Caco-2 (cell line): ENCODE measurements at regions not wholly inside any gene's neighbourhood (a gene's known extent, or its start where the extent isn't known, plus 50 kb on each side); places are given as distances from the start of the nearest gene placed in this dataset.

Experiments used
- BruUV-seq: library from RNA; stranded (reverse); fragments of 400-500 nt; replicated peaks from 2 replicates; lab custom pipeline; 2021; lab: Mats Ljungman, UMichigan
- CTCF ChIA-PET: fragments of 300-600 bp; sonication (Branson Sonifier 250); formaldehyde crosslinking; loops from one replicate; lab custom pipeline; 2022; ENCODE audit warnings: antibody characterized with exemption; lab: Charles Lee
- POLR2A ChIA-PET: fragments of 300-600 bp; sonication (Branson Sonifier 250); formaldehyde crosslinking; loops from one replicate; lab custom pipeline; 2022; ENCODE audit warnings: antibody characterized with exemption; lab: Charles Lee
- DNase-seq, 2 experiments: peaks; one replicate each; pipeline versions ENCODE4 v3.0.0 to v3.0.0-alpha.2; 2020 to 2022
- H3K27me3 ChIP-seq: replicated peaks from 2 replicates; pipeline ENCODE4 v1.6.0; 2011; ENCODE audit warnings: low read length; ENCODE audit not compliant: control insufficient read depth, insufficient read depth
- H3K36me3 ChIP-seq: 2 replicates; pipeline ENCODE4 v1.5.1; 2011; ENCODE audit warnings: low read length; ENCODE audit not compliant: control insufficient read depth, insufficient read depth
- H3K4me1 ChIP-seq: fragments of 250-450 bp; sonication (Bioruptor Pico); 2 replicates; pipeline ENCODE4 v1.5.1; 2020; ENCODE audit warnings: mild to moderate bottlenecking
- H3K4me3 ChIP-seq: 2 replicates; pipeline ENCODE4 v1.5.1; 2011; ENCODE audit warnings: low read depth, mild to moderate bottlenecking, control low read depth, low read length
- H3K9me3 ChIP-seq: fragments of 250-450 bp; sonication (Bioruptor Pico); 2 replicates; pipeline ENCODE4 v1.5.1; 2020; ENCODE audit warnings: mild to moderate bottlenecking, moderate library complexity
- H3K27ac Mint-ChIP-seq: one replicate; pipeline ENCODE4 v1.8.0; 2022; ENCODE audit warnings: mixed read lengths; ENCODE audit not compliant: unreplicated experiment
- H3K27me3 Mint-ChIP-seq: one replicate; pipeline ENCODE4 v1.8.0; 2022; ENCODE audit warnings: mixed read lengths; ENCODE audit not compliant: insufficient read depth, unreplicated experiment
- H3K36me3 Mint-ChIP-seq: one replicate; pipeline ENCODE4 v1.8.0; 2022; ENCODE audit warnings: mild to moderate bottlenecking, mixed read lengths; ENCODE audit not compliant: insufficient read depth, unreplicated experiment
- H3K4me1 Mint-ChIP-seq: one replicate; pipeline ENCODE4 v1.8.0; 2022; ENCODE audit warnings: low read depth, mixed read lengths; ENCODE audit not compliant: unreplicated experiment
- H3K4me3 Mint-ChIP-seq: one replicate; pipeline ENCODE4 v1.8.0; 2022; ENCODE audit warnings: mild to moderate bottlenecking, moderate library complexity, mixed read lengths; ENCODE audit not compliant: unreplicated experiment
- H3K9me3 Mint-ChIP-seq: one replicate; pipeline ENCODE4 v1.8.0; 2022; ENCODE audit warnings: mixed read lengths; ENCODE audit not compliant: unreplicated experiment
- intact Hi-C: fragments of 100-400 bp; cut with micrococcal nuclease; formaldehyde crosslinking; loops from one replicate; pipeline ENCODE4 v1.10.0; 2022; ENCODE audit not compliant: unreplicated experiment
- TF ChIP-seq, protein P1 (sequence below), 2 experiments: fragments of 200-600 bp in 1 of 2; IDR thresholded peaks; 1 replicate in 1 of 2; 2 replicates in 1 of 2; pipeline versions ENCODE4 v1.5.1 to v1.8.0; 2011 to 2022; ENCODE audit warnings: antibody characterized with exemption in 1 of 2, control low read depth in 1 of 2, inconsistent platforms in 1 of 2, low read depth in 1 of 2, low read length in 1 of 2, mild to moderate bottlenecking in 1 of 2, moderate library complexity in 1 of 2; ENCODE audit not compliant: insufficient read depth in 1 of 2, severe bottlenecking in 1 of 2, unreplicated experiment in 1 of 2

DNA sequence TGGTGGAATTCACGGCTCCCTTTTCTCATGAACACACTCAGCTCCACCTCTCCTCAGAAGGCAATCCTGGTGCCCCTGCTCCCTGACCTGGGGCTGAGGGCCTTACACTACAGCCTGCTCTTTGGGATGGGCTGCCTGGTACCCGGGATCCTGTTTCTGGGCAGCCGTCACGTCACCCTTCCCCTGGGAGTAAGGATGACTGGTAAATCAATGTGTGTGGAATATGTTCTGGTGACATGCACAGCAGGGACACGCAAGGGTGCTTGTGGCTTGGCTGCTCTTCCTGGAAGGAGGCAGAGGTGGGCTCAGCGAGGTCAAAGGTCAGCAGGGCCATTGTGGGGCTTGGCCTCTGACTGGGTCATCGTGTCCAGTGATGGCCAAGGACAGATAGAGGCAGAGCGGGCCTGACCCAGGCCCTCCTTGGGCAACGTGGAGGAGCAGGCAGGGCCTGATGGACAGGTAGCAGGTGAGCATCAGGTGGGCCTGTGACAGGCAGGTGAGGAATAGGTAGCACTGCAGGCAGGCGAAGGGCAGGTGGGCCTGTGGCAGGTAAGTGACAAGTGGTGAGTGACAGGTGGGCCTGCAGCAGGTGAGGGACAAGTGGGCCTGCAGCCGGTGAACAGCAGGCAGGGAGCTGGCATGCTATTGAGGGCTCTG, 399.4 kb upstream of the IRX4 start:
- intact Hi-C loops = no loop called here
- no peak overlapping the region for H3K4me3 Mint-ChIP-seq
- Histone ChIP-seq H3K27me3 (no peaks in the 10 kb centered on the region), H3K4me1 (no peaks in the 10 kb centered on the region), H3K36me3 (no peaks in the 10 kb centered on the region), H3K9me3 (no peaks in the 10 kb centered on the region), H3K4me3 (no peak overlapping the region)
- CTCF ChIA-PET = no interaction called here
- no peak overlapping the region for H3K27ac Mint-ChIP-seq
- no peaks in the 10 kb centered on the region for H3K27me3 Mint-ChIP-seq
- H3K4me1 Mint-ChIP-seq = no peaks in the 10 kb centered on the region
- POLR2A ChIA-PET = no interaction called here
- DNase-seq = no peak
- no peaks in the 10 kb centered on the region for H3K36me3 Mint-ChIP-seq
- peaks cover 13% of the 10 kb centered on the region for H3K9me3 Mint-ChIP-seq
- no TSS peak for BruUV-seq
- TF ChIP-seq, protein P1, sequence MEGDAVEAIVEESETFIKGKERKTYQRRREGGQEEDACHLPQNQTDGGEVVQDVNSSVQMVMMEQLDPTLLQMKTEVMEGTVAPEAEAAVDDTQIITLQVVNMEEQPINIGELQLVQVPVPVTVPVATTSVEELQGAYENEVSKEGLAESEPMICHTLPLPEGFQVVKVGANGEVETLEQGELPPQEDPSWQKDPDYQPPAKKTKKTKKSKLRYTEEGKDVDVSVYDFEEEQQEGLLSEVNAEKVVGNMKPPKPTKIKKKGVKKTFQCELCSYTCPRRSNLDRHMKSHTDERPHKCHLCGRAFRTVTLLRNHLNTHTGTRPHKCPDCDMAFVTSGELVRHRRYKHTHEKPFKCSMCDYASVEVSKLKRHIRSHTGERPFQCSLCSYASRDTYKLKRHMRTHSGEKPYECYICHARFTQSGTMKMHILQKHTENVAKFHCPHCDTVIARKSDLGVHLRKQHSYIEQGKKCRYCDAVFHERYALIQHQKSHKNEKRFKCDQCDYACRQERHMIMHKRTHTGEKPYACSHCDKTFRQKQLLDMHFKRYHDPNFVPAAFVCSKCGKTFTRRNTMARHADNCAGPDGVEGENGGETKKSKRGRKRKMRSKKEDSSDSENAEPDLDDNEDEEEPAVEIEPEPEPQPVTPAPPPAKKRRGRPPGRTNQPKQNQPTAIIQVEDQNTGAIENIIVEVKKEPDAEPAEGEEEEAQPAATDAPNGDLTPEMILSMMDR (IDR thresholded peaks at IDR 0.05; ENCODE audit: insufficient read depth in 1 of 2, low read depth in 1 of 2, low read length in 1 of 2, severe bottlenecking in 1 of 2, unreplicated experiment in 1 of 2) = no peak

DNA sequence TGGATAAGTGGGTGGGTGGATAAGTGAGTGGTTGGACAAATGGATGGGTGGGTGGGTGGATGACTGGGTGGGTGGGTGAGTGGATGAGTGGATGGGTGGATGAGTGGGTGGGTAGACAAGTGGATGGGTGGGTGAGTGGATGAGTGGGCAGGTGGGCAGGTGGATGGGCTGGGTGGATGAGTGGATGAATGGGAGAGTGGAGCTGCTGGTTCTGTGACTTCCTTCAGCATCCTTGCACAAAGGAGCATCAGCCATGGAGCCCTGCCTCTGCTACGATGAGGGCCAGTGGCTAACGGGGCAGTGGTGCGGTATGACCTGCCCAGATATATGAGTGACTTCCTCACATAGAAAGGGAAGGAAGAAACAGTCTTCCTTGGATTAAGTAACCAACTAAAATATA, 398.7 kb upstream of the IRX4 start:
- no TSS peak for BruUV-seq
- CTCF ChIA-PET = no interaction called here
- H3K9me3 ChIP-seq = no peaks in the 10 kb centered on the region
- no peak overlapping the region for H3K27ac Mint-ChIP-seq
- H3K4me1 ChIP-seq = no peaks in the 10 kb centered on the region
- no peak overlapping the region for H3K4me3 ChIP-seq
- H3K4me1 Mint-ChIP-seq = no peaks in the 10 kb centered on the region
- H3K4me3 Mint-ChIP-seq = no peak overlapping the region
- POLR2A ChIA-PET = no interaction called here
- TF ChIP-seq, protein P1 (IDR thresholded peaks at IDR 0.05; ENCODE audit: insufficient read depth in 1 of 2, low read depth in 1 of 2, low read length in 1 of 2, severe bottlenecking in 1 of 2, unreplicated experiment in 1 of 2) = no peak
- intact Hi-C loops = no loop called here
- H3K36me3 ChIP-seq = no peaks in the 10 kb centered on the region
- no peak for DNase-seq
- H3K27me3 ChIP-seq = no peaks in the 10 kb centered on the region
- no peaks in the 10 kb centered on the region for H3K27me3 Mint-ChIP-seq
- H3K9me3 Mint-ChIP-seq = peaks cover 13% of the 10 kb centered on the region
- no peaks in the 10 kb centered on the region for H3K36me3 Mint-ChIP-seq

DNA sequence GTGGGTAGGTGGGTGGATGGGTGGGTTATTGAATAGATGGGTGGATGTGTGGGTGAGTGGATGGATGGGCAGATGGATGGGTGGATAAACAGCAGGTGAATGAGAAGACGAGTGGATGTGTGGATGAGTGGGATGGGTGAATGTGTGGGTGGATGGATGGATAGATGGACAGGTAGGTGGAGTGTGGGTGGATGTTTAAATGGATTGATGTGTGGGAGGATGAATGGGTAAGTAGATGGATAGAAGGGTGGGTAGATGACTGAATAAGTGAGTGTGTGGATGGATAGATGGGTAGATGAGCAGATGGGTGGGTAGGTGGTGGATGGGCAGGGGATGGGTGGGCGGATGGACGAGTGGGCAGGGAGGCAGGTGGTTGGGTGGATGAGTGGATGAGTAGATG, 397.6 kb upstream of the IRX4 start:
- Mint-ChIP-seq H3K4me1 (no peaks in the 10 kb centered on the region), H3K27me3 (no peaks in the 10 kb centered on the region), H3K27ac (no peak overlapping the region), H3K9me3 (peaks cover 13% of the 10 kb centered on the region), H3K4me3 (no peak overlapping the region), H3K36me3 (no peaks in the 10 kb centered on the region)
- H3K9me3 ChIP-seq = no peaks in the 10 kb centered on the region
- ChIA-PET CTCF (no interaction called here), POLR2A (no interaction called here)
- TF ChIP-seq, protein P1 (IDR thresholded peaks at IDR 0.05; ENCODE audit: insufficient read depth in 1 of 2, low read depth in 1 of 2, low read length in 1 of 2, severe bottlenecking in 1 of 2, unreplicated experiment in 1 of 2) = no peak
- intact Hi-C loops = no loop called here
- H3K4me3 ChIP-seq = no peak overlapping the region
- no peak for DNase-seq
- no peaks in the 10 kb centered on the region for H3K27me3 ChIP-seq
- no peaks in the 10 kb centered on the region for H3K36me3 ChIP-seq
- BruUV-seq = no TSS peak
- no peaks in the 10 kb centered on the region for H3K4me1 ChIP-seq
